Stimulated activated CD4-positive, alpha-beta T cell treated with anti-CD3 and anti-CD28 coated beads, Interleukin-1b, Interleukin-23, amount 100 ng/mL, for 4 hours (primary cell): ENCODE measurements at regions not wholly inside any gene's neighbourhood (a gene's known extent, or its start where the extent isn't known, plus 50 kb on each side); places are given as distances from the start of the nearest gene placed in this dataset.
"Not testable (repeated sequence)": the region's sequence is repeated elsewhere in the genome, so short reads cannot be mapped to it uniquely, and the experiment has no call there.

Experiments
- DNase-seq, 2 donors: peaks; one replicate each; pipeline ENCODE4 v3.0.0-alpha.2; 2020; ENCODE audit warnings: low read depth in 2 of 2

GRCh38 chr1:196002296-196002695, 605.9 kb downstream of the KCNT2 start:
- not testable (repeated sequence) for DNase-seq

DNA sequence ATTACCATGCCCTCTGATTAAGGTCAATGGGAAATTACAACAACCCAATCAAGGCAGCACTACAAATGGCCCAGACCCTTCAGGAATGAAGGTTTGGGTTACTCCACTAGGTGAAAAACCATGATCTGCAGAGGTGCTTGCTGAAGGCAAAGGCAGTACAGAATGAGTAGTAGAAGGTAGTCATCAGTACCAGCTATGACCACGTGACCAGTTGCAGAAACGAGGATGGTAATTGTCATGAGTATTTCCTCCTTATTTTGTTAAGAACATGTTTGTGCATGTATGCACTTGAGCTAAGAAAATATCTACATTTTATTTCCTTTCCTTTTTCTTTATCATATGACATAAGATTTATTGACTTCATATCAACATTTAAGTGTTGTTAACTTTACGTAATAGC, 607.1 kb downstream of the KCNT2 start:
- DNase-seq, result no peak

GRCh38 chr1:195999022-195999421, 609.2 kb downstream of the KCNT2 start:
- no peak for DNase-seq

DNA sequence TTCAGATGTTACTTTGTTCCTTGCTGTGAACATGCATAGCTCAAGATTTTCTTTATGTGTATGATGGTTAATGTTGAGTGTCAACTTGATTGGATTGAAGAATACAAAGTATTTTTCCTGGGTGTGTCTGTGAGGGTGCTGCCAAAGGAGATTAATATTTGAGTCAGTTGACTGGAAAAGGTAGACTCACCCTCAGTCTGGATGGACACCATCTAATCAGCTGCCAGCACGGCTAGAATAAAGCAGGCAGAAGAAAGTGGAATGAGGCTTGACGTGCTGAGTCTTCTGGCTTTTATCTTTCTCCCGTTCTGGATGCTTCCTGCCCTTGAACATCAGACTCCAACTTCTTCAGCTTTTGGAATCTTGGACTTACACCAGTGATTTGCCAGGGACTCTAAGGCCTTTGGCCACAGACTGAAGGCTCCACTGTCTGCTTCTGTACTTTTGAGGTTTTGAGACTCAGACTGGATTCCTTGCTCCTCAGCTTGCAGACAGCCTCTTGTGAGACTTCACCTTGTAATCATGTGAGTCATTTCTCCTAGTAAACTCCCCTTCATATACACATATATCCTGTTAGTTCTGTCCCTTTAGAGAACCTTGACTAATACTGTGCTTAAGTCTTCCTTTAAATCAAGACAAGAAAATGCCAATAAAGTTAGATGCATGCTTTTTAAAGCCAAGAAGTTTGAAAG, 626.6 kb downstream of the KCNT2 start:
- DNase-seq, result no peak

- no peak for DNase-seq
These were observed 628.6 kb downstream of the KCNT2 start for GRCh38 chr1:195979646-195980045.

DNA sequence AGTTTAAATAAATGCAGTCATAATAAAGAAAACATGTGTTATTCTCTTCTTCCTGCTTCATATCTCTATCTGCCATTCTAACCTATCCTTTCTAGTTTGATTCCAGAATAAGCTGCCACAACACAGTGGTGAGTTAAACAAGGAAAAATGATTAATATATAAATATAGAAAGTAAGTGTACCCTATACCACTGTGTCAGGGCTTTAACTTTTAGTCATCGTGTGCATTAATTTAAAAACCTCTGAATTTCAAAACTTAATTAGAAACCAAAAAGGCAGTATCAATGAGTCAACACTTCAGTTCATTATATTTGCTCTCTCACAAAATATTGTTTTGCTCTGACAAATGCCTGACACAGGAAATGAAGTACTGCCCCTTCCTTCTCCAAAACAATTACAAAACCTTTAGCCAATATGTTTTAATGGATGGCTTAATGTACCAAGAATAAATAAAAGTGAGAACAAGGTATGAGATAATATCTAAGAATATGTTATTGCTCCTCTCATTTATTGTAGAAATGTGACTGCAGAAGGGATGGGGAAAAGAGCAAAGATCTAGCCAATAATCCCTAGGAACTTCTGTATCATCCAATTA, 634.8 kb downstream of the KCNT2 start:
- no peak for DNase-seq

- no peak for DNase-seq
These were observed 636.7 kb downstream of the KCNT2 start for GRCh38 chr1:195971589-195971988.

- DNase-seq, result no peak
These were observed 638.0 kb downstream of the KCNT2 start for GRCh38 chr1:195970209-195970608.

GRCh38 chr1:195965475-195965874, 642.8 kb downstream of the KCNT2 start:
- no peak for DNase-seq

GRCh38 chr1:195965036-195965435, 643.2 kb downstream of the KCNT2 start:
- no peak for DNase-seq

GRCh38 chr1:195964516-195964915, 643.7 kb downstream of the KCNT2 start:
- no peak for DNase-seq

- DNase-seq, result no peak
These were observed 646.2 kb downstream of the KCNT2 start for GRCh38 chr1:195962051-195962450.

DNA sequence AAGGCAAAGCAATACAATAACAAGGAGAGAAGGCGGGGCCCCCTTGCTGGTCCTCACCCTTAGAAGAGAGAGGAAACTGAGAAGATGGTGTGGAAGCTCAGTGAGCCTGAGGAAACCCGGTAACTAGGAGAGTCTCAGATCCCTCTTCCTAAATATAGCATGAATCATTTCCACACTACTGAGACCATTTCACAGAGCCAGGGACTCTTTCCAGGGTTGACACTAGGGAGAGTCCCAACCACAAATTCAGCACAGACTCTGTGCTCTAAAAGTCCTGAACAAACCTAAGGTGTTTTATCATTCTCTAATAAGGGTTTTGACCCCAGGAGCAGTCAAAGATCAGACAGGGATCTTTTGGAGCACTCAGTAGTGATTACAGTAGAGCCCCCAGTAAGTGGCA, 647.7 kb downstream of the KCNT2 start:
- no peak for DNase-seq

GRCh38 chr1:195958131-195958530, 650.1 kb downstream of the KCNT2 start:
- DNase-seq, result no peak

DNA sequence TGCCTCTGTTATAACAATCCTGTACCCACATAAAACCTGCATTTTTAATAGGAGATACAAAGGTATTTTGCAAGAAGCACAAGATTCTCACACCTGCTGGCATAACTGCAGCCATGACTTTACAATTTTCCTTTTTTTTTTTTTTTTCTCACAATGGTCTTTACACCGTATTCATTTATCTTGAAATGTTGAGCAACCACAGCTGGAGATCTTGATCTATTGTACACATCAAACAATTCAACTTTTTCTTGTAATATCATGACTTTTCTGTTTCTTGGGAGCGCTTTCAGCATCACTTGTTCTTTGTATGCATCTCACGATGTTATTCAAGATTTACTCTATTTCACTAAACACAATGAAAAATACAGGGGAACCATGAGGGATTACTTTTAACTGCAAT, 651.4 kb downstream of the KCNT2 start:
- DNase-seq, result no peak

GRCh38 chr1:195954848-195955247, 653.4 kb downstream of the KCNT2 start:
- DNase-seq, result no peak

- DNase-seq, result no peak
These were observed 656.9 kb downstream of the KCNT2 start for GRCh38 chr1:195951313-195951712.

DNA sequence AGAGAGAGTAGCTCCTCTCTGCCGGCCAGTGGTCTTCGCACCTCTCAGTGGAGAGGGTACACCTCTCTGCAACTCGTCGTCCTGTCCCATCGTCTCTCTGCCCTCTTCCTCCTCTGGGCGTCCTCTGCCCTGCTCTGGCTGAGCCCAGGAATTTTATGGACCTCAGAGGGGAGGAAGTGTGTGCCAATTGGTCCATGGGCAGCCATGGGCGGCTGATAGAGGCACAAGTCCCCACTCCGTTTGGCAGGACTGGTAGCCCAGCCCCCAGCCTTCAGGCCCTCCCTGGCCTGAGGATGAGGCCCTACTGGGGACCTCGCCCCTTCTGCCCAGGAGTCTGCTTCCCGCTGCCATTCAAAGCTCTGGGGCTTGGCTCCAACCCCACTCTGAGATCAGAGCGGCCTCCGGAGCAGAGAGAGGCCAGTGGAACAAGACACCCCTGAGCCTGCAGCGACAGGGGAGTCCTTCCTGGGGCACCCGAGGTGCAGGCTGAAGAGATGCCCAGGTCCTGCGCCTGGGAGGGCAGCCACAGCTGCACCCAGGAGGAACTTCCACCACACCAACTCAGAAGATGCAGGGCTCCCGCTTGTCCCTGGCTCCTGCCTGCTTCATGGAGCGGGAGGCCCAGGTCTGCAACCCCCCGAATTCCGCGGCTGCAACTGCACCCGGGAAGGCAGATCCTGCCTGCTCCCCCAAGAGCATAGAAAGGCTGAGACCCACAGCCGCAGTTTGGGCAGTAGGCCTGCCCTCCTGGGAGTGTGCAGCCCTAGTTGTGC, 659.9 kb downstream of the KCNT2 start:
- DNase-seq, result no peak

- no peak for DNase-seq
These were observed 661.7 kb downstream of the KCNT2 start for GRCh38 chr1:195946500-195946899.

GRCh38 chr1:195941795-195942194, 666.4 kb downstream of the KCNT2 start:
- DNase-seq, result no peak

DNA sequence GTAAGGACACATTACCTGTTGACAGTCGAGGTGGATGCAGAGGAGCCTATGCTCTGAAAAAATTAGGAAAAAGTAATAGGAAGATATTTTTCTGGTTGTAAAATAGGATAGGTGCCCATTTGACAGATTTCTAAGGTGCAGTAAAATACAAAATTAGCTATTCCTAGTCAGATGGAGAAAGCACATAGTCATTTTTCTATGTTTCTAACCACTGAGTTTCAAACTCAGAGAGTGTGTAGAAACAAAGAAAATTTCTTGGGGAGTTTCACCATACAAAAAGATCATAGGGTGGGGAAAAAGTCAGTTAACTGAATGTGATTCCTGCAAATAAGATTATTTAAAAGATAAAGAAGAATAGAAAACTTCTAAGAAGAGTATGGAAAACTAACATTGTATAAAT, 666.9 kb downstream of the KCNT2 start:
- no peak for DNase-seq

- no peak for DNase-seq
These were observed 668.4 kb downstream of the KCNT2 start for GRCh38 chr1:195939844-195940243.
